HEK293 (cell line): ENCODE measurements at regions not wholly inside any gene's neighbourhood (a gene's known extent, or its start where the extent isn't known, plus 50 kb on each side); places are given as distances from the start of the nearest gene placed in this dataset.

Experiments used
- CTCF ChIA-PET: fragments of 350-600 bp; formaldehyde crosslinking; extraction: SDS; loops from one replicate; lab custom pipeline; 2021; ENCODE audit warnings: antibody characterized with exemption; lab: Yijun Ruan, JAX
- POLR2A ChIA-PET: fragments of 300-600 bp; formaldehyde crosslinking; extraction: SDS; loops from one replicate; lab custom pipeline; 2020; ENCODE audit warnings: antibody characterized with exemption, inconsistent platforms; lab: Yijun Ruan, JAX
- H3K27ac ChIP-seq: fragments of 200-500 bp; sonication (Bioruptor generic); 2 replicates; pipeline ENCODE4 v1.5.1; 2014; ENCODE audit warnings: low read depth, low read length, control low read depth, inconsistent platforms; ENCODE audit errors: extremely low read depth
- H3K36me3 ChIP-seq, 2 experiments: fragments of 200-500 bp in 1 of 2; sonication (Bioruptor generic) in 1 of 2; 1 replicate in 1 of 2; 2 replicates in 1 of 2; pipeline ENCODE4 v1.5.1; 2014 to 2017; ENCODE audit warnings: inconsistent platforms in 2 of 2, low read length in 2 of 2; ENCODE audit not compliant: control insufficient read depth in 2 of 2, insufficient read depth in 1 of 2
- H3K4me1 ChIP-seq: fragments of 200-500 bp; sonication (Bioruptor generic); 2 replicates; pipeline ENCODE4 v1.5.1; 2014; ENCODE audit warnings: mild to moderate bottlenecking, low read length, inconsistent platforms; ENCODE audit not compliant: control insufficient read depth, insufficient read depth
- H3K4me3 ChIP-seq: 2 replicates; pipeline ENCODE4 v1.5.1; 2011; ENCODE audit warnings: low read depth, mild to moderate bottlenecking, control low read depth, low read length, moderate library complexity
- H3K9me3 ChIP-seq: fragments of 200-500 bp; sonication (Bioruptor generic); 2 replicates; pipeline ENCODE4 v1.5.1; 2014; ENCODE audit warnings: low read depth, low read length, inconsistent platforms; ENCODE audit not compliant: control insufficient read depth, insufficient read depth
- GFI1B ChIP-seq: fragments of 450-650 bp; formaldehyde crosslinking; IDR thresholded peaks from 2 replicates; pipeline ENCODE4 v1.5.1; 2016; ENCODE audit warnings: missing biosample characterization, missing genetic modification characterization
- KLF10 ChIP-seq: fragments of 450-650 bp; IDR thresholded peaks from 2 replicates; pipeline ENCODE4 v1.5.1; 2018; ENCODE audit warnings: missing biosample characterization, mild to moderate bottlenecking, missing genetic modification characterization
- KLF7 ChIP-seq: fragments of 450-650 bp; formaldehyde crosslinking; IDR thresholded peaks from 2 replicates; pipeline ENCODE4 v1.5.1; 2016; ENCODE audit warnings: missing biosample characterization, missing genetic modification characterization, borderline replicate concordance
- MEIS1 ChIP-seq: sonication (generic); formaldehyde crosslinking; IDR thresholded peaks from 2 replicates; pipeline ENCODE4 v1.8.1; 2022; ENCODE audit warnings: missing genetic modification reagents, mild to moderate bottlenecking, borderline replicate concordance
- OSR2 ChIP-seq: fragments of 450-650 bp; formaldehyde crosslinking; IDR thresholded peaks from 2 replicates; pipeline ENCODE4 v1.5.1; 2016; ENCODE audit warnings: missing biosample characterization, missing genetic modification characterization
- SCRT2 ChIP-seq: fragments of 450-650 bp; formaldehyde crosslinking; IDR thresholded peaks from 2 replicates; pipeline ENCODE4 v1.5.1; 2016; ENCODE audit warnings: missing biosample characterization, missing genetic modification characterization
- ZBTB21 ChIP-seq: fragments of 450-650 bp; formaldehyde crosslinking; IDR thresholded peaks from 2 replicates; pipeline ENCODE4 v1.5.1; 2017; ENCODE audit warnings: missing biosample characterization, missing genetic modification characterization
- ZNF280C ChIP-seq: fragments of 450-650 bp; formaldehyde crosslinking; IDR thresholded peaks from 2 replicates; pipeline ENCODE4 v1.5.1; 2016; ENCODE audit warnings: missing biosample characterization, missing genetic modification characterization
- ZNF324 ChIP-seq: fragments of 450-650 bp; formaldehyde crosslinking; IDR thresholded peaks from 2 replicates; pipeline ENCODE4 v1.5.1; 2016; ENCODE audit warnings: missing biosample characterization, missing genetic modification characterization
- ZNF404 ChIP-seq: fragments of 450-650 bp; formaldehyde crosslinking; IDR thresholded peaks from 2 replicates; pipeline ENCODE4 v1.5.1; 2017; ENCODE audit warnings: missing biosample characterization, missing genetic modification characterization
- ZNF600 ChIP-seq: fragments of 450-650 bp; formaldehyde crosslinking; IDR thresholded peaks from 2 replicates; pipeline ENCODE4 v1.5.1; 2016; ENCODE audit warnings: missing biosample characterization, missing genetic modification characterization
- ZNF610 ChIP-seq: fragments of 450-650 bp; formaldehyde crosslinking; IDR thresholded peaks from 2 replicates; pipeline ENCODE4 v1.5.1; 2016; ENCODE audit warnings: missing biosample characterization, missing genetic modification characterization, borderline replicate concordance
- ZNF629 ChIP-seq: fragments of 450-650 bp; formaldehyde crosslinking; IDR thresholded peaks from 2 replicates; pipeline ENCODE4 v1.5.1; 2017; ENCODE audit warnings: missing biosample characterization, missing genetic modification characterization
- ZSCAN30 ChIP-seq: fragments of 450-650 bp; IDR thresholded peaks from 2 replicates; pipeline ENCODE4 v1.5.1; 2018; ENCODE audit warnings: missing biosample characterization, mild to moderate bottlenecking, missing genetic modification characterization, moderate library complexity
- TF ChIP-seq, protein P1 (sequence below): fragments of 450-650 bp; formaldehyde crosslinking; IDR thresholded peaks from 2 replicates; pipeline ENCODE4 v1.5.1; 2017; ENCODE audit warnings: missing biosample characterization, missing genetic modification characterization
- TF ChIP-seq, protein P2 (sequence below): fragments of 450-650 bp; formaldehyde crosslinking; IDR thresholded peaks from 2 replicates; pipeline ENCODE4 v1.5.1; 2016; ENCODE audit warnings: missing biosample characterization, missing genetic modification characterization

DNA sequence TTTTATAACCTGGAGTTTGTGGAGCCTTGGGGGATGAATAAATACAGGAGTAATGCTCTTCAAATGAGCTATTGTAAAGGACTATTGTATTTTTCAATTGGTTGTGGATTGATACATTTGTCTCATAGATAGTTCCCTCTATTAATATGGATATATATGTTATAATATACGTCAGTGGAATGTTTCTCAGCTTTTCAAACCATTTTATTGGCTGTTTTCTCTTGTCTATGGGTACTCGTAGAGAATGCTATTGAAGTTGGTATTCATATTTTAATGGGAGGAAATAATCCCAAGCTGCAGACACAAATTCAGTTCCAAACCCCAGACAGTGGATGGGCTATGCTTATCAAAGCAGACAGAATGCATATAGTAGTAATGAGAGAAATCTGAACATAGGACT, 181.8 kb upstream of the DAB2 start (continued):
- TF ChIP-seq ZNF280C (tag by site-specific recombination) (no peak), ZSCAN30 (no peak), ZNF600 (tag by site-specific recombination) (no peak), KLF10 (tag by site-specific recombination) (no peak), MEIS1 (CRISPR knock-in tag) (no peak), ZNF610 (tag by site-specific recombination) (no peak)

GRCh38 chr5:39605588-39606575, 181.1 kb upstream of the DAB2 start:
- Histone ChIP-seq H3K4me1 (peaks cover 10% of the 10 kb centered on the region; the same call in 1 of the 2 replicates), H3K4me3 (no peak overlapping the region), H3K9me3 (no peaks in the 10 kb centered on the region), H3K36me3 (no peaks in the 10 kb centered on the region), H3K27ac (no peak overlapping the region)
- ChIA-PET POLR2A (no interaction called here), CTCF (no interaction called here)
- TF ChIP-seq MEIS1 (CRISPR knock-in tag) (no peak), OSR2 (tag by site-specific recombination) (0 out of 2 replicates have a peak, but pooled peaks have one; percentile 39), SCRT2 (tag by site-specific recombination) (peak; percentile 55), ZNF629 (tag by site-specific recombination) (peak; percentile 30; the same call in 1 of the 2 replicates), GFI1B (tag by site-specific recombination) (no peak)

- no peak overlapping the region for H3K4me3 ChIP-seq
- TF ChIP-seq ZBTB21 (tag by site-specific recombination) = no peak
- TF ChIP-seq, protein P1, sequence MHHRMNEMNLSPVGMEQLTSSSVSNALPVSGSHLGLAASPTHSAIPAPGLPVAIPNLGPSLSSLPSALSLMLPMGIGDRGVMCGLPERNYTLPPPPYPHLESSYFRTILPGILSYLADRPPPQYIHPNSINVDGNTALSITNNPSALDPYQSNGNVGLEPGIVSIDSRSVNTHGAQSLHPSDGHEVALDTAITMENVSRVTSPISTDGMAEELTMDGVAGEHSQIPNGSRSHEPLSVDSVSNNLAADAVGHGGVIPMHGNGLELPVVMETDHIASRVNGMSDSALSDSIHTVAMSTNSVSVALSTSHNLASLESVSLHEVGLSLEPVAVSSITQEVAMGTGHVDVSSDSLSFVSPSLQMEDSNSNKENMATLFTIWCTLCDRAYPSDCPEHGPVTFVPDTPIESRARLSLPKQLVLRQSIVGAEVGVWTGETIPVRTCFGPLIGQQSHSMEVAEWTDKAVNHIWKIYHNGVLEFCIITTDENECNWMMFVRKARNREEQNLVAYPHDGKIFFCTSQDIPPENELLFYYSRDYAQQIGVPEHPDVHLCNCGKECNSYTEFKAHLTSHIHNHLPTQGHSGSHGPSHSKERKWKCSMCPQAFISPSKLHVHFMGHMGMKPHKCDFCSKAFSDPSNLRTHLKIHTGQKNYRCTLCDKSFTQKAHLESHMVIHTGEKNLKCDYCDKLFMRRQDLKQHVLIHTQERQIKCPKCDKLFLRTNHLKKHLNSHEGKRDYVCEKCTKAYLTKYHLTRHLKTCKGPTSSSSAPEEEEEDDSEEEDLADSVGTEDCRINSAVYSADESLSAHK (tag by site-specific recombination) = no peak
- TF ChIP-seq, protein P2, sequence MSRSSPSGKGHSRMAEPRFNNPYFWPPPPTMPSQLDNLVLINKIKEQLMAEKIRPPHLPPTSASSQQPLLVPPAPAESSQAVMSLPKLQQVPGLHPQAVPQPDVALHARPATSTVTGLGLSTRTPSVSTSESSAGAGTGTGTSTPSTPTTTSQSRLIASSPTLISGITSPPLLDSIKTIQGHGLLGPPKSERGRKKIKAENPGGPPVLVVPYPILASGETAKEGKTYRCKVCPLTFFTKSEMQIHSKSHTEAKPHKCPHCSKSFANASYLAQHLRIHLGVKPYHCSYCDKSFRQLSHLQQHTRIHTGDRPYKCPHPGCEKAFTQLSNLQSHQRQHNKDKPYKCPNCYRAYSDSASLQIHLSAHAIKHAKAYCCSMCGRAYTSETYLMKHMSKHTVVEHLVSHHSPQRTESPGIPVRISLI (tag by site-specific recombination) = no peak
- no peak for TF ChIP-seq ZNF404 (tag by site-specific recombination)
- TF ChIP-seq ZNF324 (tag by site-specific recombination) = no peak
- TF ChIP-seq KLF7 (tag by site-specific recombination) = no peak
- POLR2A ChIA-PET = no interaction called here
- CTCF ChIA-PET = no interaction called here
- no peaks in the 10 kb centered on the region for H3K36me3 ChIP-seq
- H3K27ac ChIP-seq = no peak overlapping the region
- peaks cover 10% of the 10 kb centered on the region; the same call in 1 of the 2 replicates for H3K4me1 ChIP-seq
- no peaks in the 10 kb centered on the region for H3K9me3 ChIP-seq
Measured at GRCh38 chr5:39605145-39605544, 180.4 kb upstream of the DAB2 start.
